Calu3 (cell line): ENCODE measurements at regions not wholly inside any gene's neighbourhood (a gene's known extent, or its start where the extent isn't known, plus 50 kb on each side); places are given as distances from the start of the nearest gene placed in this dataset.
"Not testable (repeated sequence)": the region's sequence is repeated elsewhere in the genome, so short reads cannot be mapped to it uniquely, and the experiment has no call there.

ENCODE experiments used
- BruUV-seq: library from RNA; stranded (reverse); fragments of 400-500 nt; replicated peaks from 2 replicates; lab custom pipeline; 2021; lab: Mats Ljungman, UMichigan
- CTCF ChIA-PET: fragments of 300-600 bp; sonication (Branson Sonifier 250); formaldehyde crosslinking; loops from one replicate; lab custom pipeline; 2022; ENCODE audit warnings: antibody characterized with exemption; lab: Charles Lee
- DNase-seq: peaks from one replicate; pipeline ENCODE4 v3.0.0; 2022
- H3K27ac Mint-ChIP-seq: one replicate; pipeline ENCODE4 v1.8.0; 2022; ENCODE audit warnings: mixed read lengths; ENCODE audit not compliant: unreplicated experiment
- H3K27me3 Mint-ChIP-seq: one replicate; pipeline ENCODE4 v1.8.0; 2022; ENCODE audit warnings: mixed read lengths; ENCODE audit not compliant: unreplicated experiment
- H3K36me3 Mint-ChIP-seq: one replicate; pipeline ENCODE4 v1.8.0; 2022; ENCODE audit warnings: mild to moderate bottlenecking, moderate library complexity, mixed read lengths; ENCODE audit not compliant: insufficient read depth, unreplicated experiment
- H3K4me1 Mint-ChIP-seq: one replicate; pipeline ENCODE4 v1.8.0; 2022; ENCODE audit warnings: mild to moderate bottlenecking, low read depth, mixed read lengths; ENCODE audit not compliant: unreplicated experiment
- H3K4me3 Mint-ChIP-seq: one replicate; pipeline ENCODE4 v1.8.0; 2022; ENCODE audit warnings: mild to moderate bottlenecking, low read depth, moderate library complexity, mixed read lengths; ENCODE audit not compliant: unreplicated experiment
- H3K9me3 Mint-ChIP-seq: one replicate; pipeline ENCODE4 v1.8.0; 2022; ENCODE audit warnings: low read depth, mixed read lengths; ENCODE audit not compliant: unreplicated experiment
- intact Hi-C: fragments of 100-400 bp; cut with micrococcal nuclease; formaldehyde crosslinking; loops from one replicate; pipeline ENCODE4 v1.10.0; 2022; ENCODE audit not compliant: unreplicated experiment
- TF ChIP-seq, protein P1 (sequence below): fragments of 200-600 bp; IDR thresholded peaks from one replicate; pipeline ENCODE4 v1.8.0; 2022; ENCODE audit warnings: antibody characterized with exemption; ENCODE audit not compliant: unreplicated experiment

DNA sequence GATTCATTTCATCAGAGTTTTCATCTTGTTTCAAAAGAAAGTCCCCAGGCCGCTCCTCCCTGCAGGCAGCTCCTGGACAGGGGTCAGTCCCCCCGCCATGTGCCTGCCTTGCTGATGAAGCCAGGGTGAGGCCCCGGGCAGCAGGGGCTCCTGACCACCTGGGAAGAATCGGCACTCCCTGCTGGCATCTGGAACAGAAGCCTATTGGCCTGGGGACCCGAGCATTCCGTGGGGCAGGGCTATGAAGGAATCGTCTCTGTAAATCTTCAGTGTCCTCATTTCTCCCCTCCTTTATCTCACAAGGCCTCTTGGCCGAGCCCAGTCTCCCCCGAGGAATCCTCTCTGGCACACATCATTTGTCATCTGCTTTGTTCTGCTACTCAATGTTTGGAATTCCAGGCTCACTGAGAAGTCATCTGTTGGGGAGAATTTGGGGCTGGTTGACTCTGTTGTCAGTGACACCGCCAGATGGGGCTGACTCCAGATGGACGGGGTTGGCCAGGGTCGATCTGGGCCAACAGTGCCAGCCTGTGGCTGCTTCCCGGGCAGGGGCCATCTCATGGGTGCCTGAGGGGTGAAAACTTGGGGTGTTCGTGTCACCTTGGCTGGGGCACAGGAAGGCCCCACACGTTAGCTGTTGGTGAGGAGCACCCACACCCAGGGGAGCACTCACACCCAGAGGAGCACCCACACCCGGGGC, 184.6 kb downstream of the LAT start:
- DNase-seq, H3K36me3 Mint-ChIP-seq, intact Hi-C loops, BruUV-seq, CTCF ChIA-PET, H3K27ac Mint-ChIP-seq, H3K4me3 Mint-ChIP-seq, H3K9me3 Mint-ChIP-seq, H3K4me1 Mint-ChIP-seq: not testable (repeated sequence)
- peaks cover 35% of the 10 kb centered on the region for H3K27me3 Mint-ChIP-seq

DNA sequence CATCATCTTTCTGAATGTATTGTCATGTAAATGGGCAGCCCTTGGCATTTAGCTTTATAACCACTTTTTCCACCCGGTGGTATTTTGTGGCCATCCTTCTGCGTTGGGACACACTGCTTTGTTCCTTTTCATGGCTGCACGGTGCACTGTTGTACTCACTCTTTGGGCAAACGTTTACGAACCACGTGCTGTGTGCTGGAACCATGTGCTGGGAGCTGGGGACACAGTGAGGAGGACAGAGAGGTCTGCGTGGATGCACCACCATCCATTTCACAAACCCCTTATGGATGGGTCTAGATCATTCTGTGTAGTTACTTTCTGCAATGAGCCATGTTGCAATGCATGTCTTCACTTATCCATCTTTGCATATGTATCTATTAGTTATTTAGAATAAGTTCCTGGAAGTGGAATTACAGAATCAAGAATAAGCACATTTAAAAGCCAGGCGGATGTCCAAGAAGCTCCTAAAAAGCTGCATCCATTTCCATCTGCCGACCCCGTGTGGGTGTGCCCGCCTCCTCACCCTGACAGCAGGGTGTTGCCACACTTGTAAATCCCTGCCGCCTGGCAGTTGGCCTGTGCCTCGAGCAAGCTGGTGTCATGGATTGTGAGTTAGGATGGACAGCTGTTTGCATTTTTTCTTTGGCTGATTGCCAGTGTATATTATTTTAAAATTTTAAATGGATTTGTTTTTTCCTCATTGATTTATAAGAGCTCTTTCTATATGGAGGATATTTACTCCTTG, 183.8 kb downstream of the LAT start:
- H3K27ac Mint-ChIP-seq, H3K4me1 Mint-ChIP-seq, intact Hi-C loops, CTCF ChIA-PET, H3K9me3 Mint-ChIP-seq, DNase-seq, H3K4me3 Mint-ChIP-seq, BruUV-seq, H3K36me3 Mint-ChIP-seq: not testable (repeated sequence)
- H3K27me3 Mint-ChIP-seq, result peaks cover 27% of the 10 kb centered on the region

DNA sequence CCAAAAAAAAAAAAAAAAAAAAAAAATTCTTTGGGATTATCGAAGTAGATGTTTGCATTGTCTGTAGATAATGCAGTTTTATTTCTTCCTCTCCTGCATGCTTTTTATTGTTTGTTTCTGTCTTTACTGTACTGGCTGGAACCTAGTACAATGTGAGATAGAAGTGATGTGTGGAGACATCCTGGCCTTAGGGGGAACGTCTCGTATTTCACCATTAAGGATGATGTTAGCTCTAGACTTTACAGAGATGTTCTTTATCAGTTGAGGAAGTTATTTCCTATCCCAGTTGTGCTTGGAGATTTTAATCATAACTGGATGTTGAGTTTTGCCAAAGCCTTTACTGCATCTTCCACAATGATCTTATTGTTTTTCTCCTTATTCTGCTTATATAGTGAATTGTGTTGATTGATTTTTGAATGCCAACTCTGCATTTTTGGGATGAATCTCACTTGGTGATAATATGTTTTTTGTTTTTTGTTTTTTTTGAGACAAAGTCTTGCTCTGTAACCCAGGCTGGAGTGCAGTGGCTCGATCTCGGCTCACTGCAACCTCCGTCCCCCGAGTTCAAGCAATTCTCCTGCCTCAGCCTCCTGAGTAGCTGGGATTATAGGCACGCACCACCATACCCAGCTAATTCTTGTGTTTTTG, 179.7 kb downstream of the LAT start:
- BruUV-seq, intact Hi-C loops, DNase-seq, H3K36me3 Mint-ChIP-seq, H3K27me3 Mint-ChIP-seq, H3K4me1 Mint-ChIP-seq, H3K9me3 Mint-ChIP-seq, H3K27ac Mint-ChIP-seq, H3K4me3 Mint-ChIP-seq, CTCF ChIA-PET: not testable (repeated sequence)

DNA sequence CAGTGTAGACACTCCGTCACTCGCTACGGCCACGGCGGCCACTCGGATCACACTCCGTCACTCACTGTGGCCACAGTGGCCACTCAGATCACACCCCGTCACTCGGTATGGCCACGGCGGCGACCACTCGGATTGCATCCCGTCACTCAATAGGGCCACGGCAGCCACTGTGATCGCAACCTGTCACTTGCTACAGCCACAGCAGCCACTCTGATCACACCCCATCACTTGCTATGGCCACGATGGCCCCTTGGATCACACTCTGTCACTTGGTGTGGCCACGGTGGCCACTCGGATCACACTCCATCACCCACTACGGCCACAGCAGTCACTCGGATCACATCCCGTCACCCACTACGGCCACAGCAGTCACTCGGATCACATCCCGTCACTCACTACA, 175.3 kb downstream of the LAT start:
- Mint-ChIP-seq H3K4me1 (peaks cover 27% of the 10 kb centered on the region), H3K36me3 (peaks cover 16% of the 10 kb centered on the region)
- H3K27ac Mint-ChIP-seq, H3K9me3 Mint-ChIP-seq, DNase-seq, CTCF ChIA-PET, H3K4me3 Mint-ChIP-seq, BruUV-seq, intact Hi-C loops, H3K27me3 Mint-ChIP-seq: not testable (repeated sequence)

DNA sequence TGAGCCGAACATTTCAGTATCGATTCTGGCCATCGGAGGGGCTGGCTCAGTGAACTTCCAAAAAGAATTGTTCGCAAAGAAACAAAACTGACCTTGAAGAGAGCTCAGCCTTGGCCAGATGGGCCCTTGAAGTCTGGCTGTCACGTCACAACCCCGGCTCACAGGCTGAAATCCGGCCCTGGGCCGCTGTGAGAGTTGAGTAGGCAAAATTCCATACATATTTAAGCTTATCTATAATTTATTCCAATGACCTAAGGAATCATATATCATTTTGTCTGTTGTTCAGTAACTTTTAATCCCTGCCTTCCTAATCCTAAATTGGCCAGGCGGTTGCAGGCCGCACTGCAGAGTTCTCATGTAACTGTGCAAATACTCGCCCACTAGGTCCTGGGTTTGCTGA, 174.8 kb downstream of the LAT start:
- intact Hi-C loops, CTCF ChIA-PET, BruUV-seq, H3K4me3 Mint-ChIP-seq, H3K27ac Mint-ChIP-seq, DNase-seq, H3K27me3 Mint-ChIP-seq, H3K9me3 Mint-ChIP-seq: not testable (repeated sequence)
- Mint-ChIP-seq H3K36me3 (peaks cover 19% of the 10 kb centered on the region), H3K4me1 (peaks cover 27% of the 10 kb centered on the region)

DNA sequence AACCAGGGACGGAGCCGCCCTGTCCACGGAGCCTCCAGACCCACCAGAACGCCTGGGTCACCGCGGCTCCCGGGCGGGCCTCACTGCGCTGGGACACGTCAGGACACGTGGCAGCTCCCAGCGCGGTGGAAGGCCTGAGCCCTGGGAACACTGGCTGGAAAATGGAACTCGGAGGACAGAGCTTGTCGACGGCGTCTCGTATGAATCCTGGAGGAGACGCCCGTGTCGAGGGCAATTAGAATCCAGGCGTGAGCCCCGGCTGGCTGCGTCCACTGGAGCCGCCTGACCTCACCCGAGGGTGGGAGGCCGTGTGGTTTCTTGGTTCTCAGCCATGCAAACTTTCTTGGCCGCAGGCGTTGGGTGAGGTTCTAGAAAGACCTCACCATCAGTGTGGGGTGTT, 173.9 kb downstream of the LAT start:
- Mint-ChIP-seq H3K9me3 (peaks cover 3% of the 10 kb centered on the region), H3K4me3 (no peak overlapping the region), H3K27ac (no peak overlapping the region), H3K27me3 (no peaks in the 10 kb centered on the region), H3K4me1 (peaks cover 27% of the 10 kb centered on the region), H3K36me3 (peaks cover 19% of the 10 kb centered on the region)
- TF ChIP-seq, protein P1, sequence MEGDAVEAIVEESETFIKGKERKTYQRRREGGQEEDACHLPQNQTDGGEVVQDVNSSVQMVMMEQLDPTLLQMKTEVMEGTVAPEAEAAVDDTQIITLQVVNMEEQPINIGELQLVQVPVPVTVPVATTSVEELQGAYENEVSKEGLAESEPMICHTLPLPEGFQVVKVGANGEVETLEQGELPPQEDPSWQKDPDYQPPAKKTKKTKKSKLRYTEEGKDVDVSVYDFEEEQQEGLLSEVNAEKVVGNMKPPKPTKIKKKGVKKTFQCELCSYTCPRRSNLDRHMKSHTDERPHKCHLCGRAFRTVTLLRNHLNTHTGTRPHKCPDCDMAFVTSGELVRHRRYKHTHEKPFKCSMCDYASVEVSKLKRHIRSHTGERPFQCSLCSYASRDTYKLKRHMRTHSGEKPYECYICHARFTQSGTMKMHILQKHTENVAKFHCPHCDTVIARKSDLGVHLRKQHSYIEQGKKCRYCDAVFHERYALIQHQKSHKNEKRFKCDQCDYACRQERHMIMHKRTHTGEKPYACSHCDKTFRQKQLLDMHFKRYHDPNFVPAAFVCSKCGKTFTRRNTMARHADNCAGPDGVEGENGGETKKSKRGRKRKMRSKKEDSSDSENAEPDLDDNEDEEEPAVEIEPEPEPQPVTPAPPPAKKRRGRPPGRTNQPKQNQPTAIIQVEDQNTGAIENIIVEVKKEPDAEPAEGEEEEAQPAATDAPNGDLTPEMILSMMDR, result no peak
- intact Hi-C loops, result no loop called here
- no TSS peak for BruUV-seq
- DNase-seq, result no peak
- CTCF ChIA-PET, result no interaction called here

DNA sequence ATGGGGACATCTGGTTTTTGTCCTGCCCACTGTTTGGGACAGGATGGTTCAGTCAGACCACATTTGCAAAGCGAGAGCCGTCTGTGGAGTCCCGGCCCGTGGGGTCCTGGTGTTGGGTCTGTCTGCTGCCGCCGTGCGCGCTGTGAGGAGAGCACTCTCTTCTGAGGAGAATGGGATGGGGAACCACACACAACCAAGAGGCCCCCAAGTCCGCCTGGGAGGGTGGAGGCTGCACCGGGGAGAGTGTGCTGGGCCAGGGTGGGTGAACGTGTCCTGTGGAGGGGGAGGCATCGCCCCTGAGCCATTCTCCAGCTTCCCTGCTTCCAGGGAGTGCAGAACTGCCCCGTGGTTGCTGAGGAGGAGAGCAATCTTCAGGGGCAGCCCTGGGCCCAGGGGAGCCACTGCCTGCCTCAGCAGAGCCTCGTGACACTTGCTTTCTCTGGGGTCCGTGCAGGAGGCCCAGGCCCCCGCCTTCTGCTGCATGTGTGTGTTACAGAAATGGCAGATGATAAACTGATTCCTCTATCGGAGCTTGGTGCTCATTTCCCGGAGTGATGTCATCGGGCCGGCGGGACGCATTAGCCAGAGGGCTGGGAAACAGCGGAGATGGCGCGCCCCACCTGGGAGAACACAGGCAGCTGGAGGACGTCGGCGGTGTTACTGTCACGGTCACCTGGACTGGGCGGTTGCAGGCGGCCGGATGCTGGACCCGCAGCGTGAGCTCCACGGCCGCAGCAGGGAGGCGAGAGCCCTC, 173.4 kb downstream of the LAT start:
- Mint-ChIP-seq H3K27ac (peak overlapping the region; percentile 84), H3K4me1 (peaks cover 27% of the 10 kb centered on the region), H3K36me3 (peaks cover 19% of the 10 kb centered on the region)
- H3K9me3 Mint-ChIP-seq, CTCF ChIA-PET, H3K4me3 Mint-ChIP-seq, DNase-seq, BruUV-seq, intact Hi-C loops, H3K27me3 Mint-ChIP-seq: not testable (repeated sequence)

DNA sequence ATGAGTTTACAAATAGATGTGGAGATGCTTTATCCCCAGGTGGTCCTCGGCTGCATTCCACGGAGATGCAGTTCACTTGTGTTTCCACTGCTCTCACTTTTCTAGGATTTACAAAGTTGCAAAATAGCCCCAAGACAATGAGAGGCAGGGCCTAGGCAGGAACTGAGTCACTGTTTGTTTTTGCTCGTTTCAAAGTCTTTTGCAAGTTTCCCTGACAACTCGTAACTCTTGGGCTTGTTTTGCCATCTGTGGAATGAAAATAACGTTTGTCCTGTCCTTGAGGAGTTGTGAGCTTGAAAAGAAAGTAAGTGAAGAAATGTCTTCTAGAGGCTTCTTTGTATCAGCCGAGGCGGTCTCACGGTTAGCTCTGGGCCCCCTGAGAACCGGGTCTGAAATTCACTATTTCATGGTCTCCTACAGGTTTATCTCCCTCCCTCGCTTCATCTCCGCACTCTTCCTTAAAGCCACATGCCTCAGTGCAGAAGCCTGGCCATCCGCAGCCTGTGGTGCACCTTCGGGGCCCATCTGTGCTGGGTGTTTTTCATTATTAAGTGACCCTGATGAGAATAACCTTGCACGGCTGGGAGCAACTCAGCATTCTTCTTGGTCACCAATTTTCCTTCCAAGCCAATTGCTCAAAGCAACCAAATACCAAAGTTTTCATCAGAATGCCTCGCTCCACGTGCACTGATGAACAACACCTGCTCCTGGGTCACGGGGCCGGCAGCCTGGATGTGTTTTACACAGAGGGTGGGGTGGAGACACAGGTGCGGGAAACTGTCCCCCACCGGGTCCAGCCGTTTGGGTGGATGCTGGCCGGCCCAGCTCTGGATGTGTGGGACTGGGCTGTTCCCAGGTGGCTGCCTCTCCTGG, 172.4 kb downstream of the LAT start:
- Mint-ChIP-seq H3K36me3 (peaks cover 19% of the 10 kb centered on the region), H3K4me1 (peaks cover 27% of the 10 kb centered on the region), H3K27ac (peak overlapping the region; percentile 84)
- H3K27me3 Mint-ChIP-seq, BruUV-seq, intact Hi-C loops, H3K4me3 Mint-ChIP-seq, H3K9me3 Mint-ChIP-seq, CTCF ChIA-PET: not testable (repeated sequence)
- DNase-seq, result peak; percentile 65
